HUES6 (cell line): ENCODE measurements at regions not wholly inside any gene's neighbourhood (a gene's known extent, or its start where the extent isn't known, plus 50 kb on each side); places are given as distances from the start of the nearest gene placed in this dataset.

Experiments used
- H3K27ac ChIP-seq: 2 replicates; pipeline ENCODE4 v1.7.0; 2013; ENCODE audit warnings: low read depth, mild to moderate bottlenecking, low read length, inconsistent platforms
- H3K27me3 ChIP-seq: 2 replicates; pipeline ENCODE4 v1.6.1; 2013; ENCODE audit warnings: low read length; ENCODE audit not compliant: control insufficient read depth, insufficient read depth
- H3K36me3 ChIP-seq: 2 replicates; pipeline ENCODE4 v1.6.1; 2013; ENCODE audit warnings: low read length; ENCODE audit not compliant: control insufficient read depth, insufficient read depth
- H3K4me1 ChIP-seq: 2 replicates; pipeline ENCODE4 v1.6.1; 2013; ENCODE audit warnings: low read length; ENCODE audit not compliant: control insufficient read depth, insufficient read depth
- H3K4me3 ChIP-seq: 2 replicates; pipeline ENCODE4 v1.5.1; 2013; ENCODE audit warnings: low read depth, low read length
- H3K9ac ChIP-seq: one replicate; pipeline ENCODE4 v1.6.1; 2013; ENCODE audit warnings: mild to moderate bottlenecking, low read length
- H3K9me3 ChIP-seq: 2 replicates; pipeline ENCODE4 v1.6.1; 2013; ENCODE audit warnings: low read depth, low read length; ENCODE audit not compliant: control insufficient read depth, insufficient read depth

GRCh38 chr15:95160316-95160715 lies 929.0 kb downstream of the MCTP2 start:
- H3K36me3 ChIP-seq, result no peaks in the 10 kb centered on the region
- H3K9me3 ChIP-seq, result peaks cover 4% of the 10 kb centered on the region; the same call in 1 of the 2 replicates
- H3K27ac ChIP-seq, result no peak overlapping the region
- H3K4me3 ChIP-seq, result no peak overlapping the region
- H3K9ac ChIP-seq, result no peak overlapping the region
- no peaks in the 10 kb centered on the region for H3K4me1 ChIP-seq
- no peaks in the 10 kb centered on the region; the same call in 1 of the 2 replicates for H3K27me3 ChIP-seq

- H3K27ac ChIP-seq, result no peak overlapping the region
- H3K4me3 ChIP-seq, result no peak overlapping the region
Measured at GRCh38 chr15:95162069-95162468, 930.7 kb downstream of the MCTP2 start.

GRCh38 chr15:95162531-95162930 lies 931.2 kb downstream of the MCTP2 start:
- H3K27me3 ChIP-seq, result no peaks in the 10 kb centered on the region; the same call in 1 of the 2 replicates
- H3K4me1 ChIP-seq, result no peaks in the 10 kb centered on the region
- no peak overlapping the region for H3K27ac ChIP-seq
- H3K36me3 ChIP-seq, result no peaks in the 10 kb centered on the region
- no peak overlapping the region for H3K9ac ChIP-seq
- H3K9me3 ChIP-seq, result no peaks in the 10 kb centered on the region
- no peak overlapping the region for H3K4me3 ChIP-seq

More at GRCh38 chr15:95162069-95162468, 930.7 kb downstream of the MCTP2 start:
- no peaks in the 10 kb centered on the region for H3K36me3 ChIP-seq
- no peaks in the 10 kb centered on the region for H3K9me3 ChIP-seq
- H3K9ac ChIP-seq, result no peak overlapping the region
- H3K4me1 ChIP-seq, result no peaks in the 10 kb centered on the region
- H3K27me3 ChIP-seq, result no peaks in the 10 kb centered on the region; the same call in 1 of the 2 replicates

DNA sequence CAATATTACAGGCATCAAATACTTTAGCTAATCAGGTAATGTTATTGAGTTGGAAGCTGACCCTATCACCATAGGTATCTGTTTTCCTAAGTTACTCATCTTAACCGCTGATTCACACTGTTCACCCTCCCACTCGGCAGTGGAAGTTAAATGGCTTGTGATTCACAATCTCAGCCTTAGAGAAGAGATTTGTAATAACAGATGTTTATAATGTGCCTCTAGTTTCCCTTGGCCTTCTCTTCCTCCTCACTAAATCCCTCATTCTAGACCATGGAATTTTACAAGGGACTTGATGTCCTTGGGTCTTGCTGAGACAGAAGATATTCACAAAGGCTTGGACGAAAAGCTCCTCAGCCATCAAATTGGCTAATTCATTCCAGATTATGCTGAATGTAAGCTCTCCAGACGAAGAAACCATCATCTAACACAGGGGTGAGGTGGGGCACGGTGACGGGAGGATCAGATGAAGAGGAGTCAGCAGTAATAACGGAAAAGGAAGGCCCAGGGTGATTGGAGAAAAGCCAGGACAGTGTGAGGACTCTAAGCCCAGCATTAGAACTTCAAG lies 931.7 kb downstream of the MCTP2 start:
- Histone ChIP-seq H3K27me3 (no peaks in the 10 kb centered on the region; the same call in 1 of the 2 replicates), H3K9ac (no peak overlapping the region), H3K4me3 (no peak overlapping the region), H3K36me3 (no peaks in the 10 kb centered on the region), H3K27ac (no peak overlapping the region), H3K9me3 (no peaks in the 10 kb centered on the region), H3K4me1 (no peaks in the 10 kb centered on the region)

DNA sequence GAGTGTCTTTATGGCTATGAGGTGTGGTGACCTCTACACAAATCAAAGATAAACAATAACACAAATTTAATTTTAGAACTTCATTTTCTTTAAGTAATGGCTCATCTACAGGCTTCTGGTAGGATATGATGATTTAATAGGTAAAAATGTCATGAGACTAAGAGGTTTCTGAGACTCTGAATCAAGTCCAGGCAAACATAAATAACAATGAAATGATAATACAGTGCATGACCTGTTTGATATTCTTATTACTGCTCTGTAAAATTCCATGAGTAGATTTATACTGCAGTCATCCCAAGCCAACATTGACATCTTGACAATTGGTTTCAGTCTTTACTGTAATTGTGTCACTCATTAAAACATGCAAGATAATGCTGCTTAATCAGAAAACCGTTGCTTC lies 936.8 kb downstream of the MCTP2 start:
- Histone ChIP-seq H3K9me3 (no peaks in the 10 kb centered on the region), H3K4me1 (no peaks in the 10 kb centered on the region), H3K4me3 (no peak overlapping the region), H3K27me3 (no peaks in the 10 kb centered on the region), H3K36me3 (no peaks in the 10 kb centered on the region), H3K27ac (no peak overlapping the region), H3K9ac (no peak overlapping the region)

- H3K9me3 ChIP-seq, result no peaks in the 10 kb centered on the region
- H3K27me3 ChIP-seq, result no peaks in the 10 kb centered on the region
- H3K27ac ChIP-seq, result no peak overlapping the region
- H3K36me3 ChIP-seq, result no peaks in the 10 kb centered on the region
- H3K4me1 ChIP-seq, result no peaks in the 10 kb centered on the region
- H3K4me3 ChIP-seq, result no peak overlapping the region
- H3K9ac ChIP-seq, result no peak overlapping the region
Measured at GRCh38 chr15:95168951-95169431, 937.6 kb downstream of the MCTP2 start.

DNA sequence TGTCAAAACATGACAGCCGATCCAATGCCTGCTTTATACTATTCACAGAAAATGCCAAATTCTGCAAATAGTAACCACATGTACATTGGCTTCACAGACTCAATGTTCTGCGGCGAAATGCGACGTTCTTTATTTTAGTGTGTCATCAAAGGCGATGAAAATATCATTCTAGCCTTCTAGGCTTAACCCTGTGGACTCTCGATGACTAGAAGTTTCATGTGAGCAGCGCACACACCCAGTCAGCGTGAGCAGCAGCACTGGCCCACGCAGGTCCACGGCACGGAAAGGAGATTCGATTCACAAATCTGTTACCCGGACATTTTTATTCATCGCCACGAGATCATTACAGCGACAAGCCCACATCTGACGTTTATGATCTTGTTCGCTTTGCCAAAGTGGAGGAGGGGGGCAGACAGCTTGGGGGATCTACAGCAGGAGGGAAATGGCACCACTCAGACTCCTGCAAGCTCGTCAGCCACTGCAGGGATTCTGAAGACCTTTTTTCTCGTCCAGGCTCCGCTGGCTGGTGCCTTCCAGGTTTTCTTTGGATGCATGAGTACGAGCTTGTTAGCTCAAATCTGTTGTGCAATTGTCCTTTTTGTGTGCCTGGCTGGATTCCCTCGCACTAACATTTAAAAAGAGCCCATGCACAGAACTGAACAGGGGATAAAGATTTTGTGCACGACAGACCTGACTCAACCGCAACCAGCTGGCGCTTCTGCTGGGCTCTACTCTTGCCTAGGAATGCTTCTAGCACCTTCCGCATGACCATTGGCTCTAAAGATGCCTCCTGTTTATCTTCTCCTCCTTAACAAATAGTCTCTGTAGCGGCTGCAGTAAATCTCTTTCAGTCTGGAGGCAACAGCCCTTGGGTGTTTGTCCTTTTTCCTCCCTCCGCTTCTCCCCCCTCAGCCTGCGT lies 938.4 kb downstream of the MCTP2 start:
- no peaks in the 10 kb centered on the region for H3K27me3 ChIP-seq
- H3K27ac ChIP-seq, result no peak overlapping the region
- no peaks in the 10 kb centered on the region for H3K4me1 ChIP-seq
- no peaks in the 10 kb centered on the region for H3K36me3 ChIP-seq
- H3K9me3 ChIP-seq, result no peaks in the 10 kb centered on the region
- no peak overlapping the region for H3K9ac ChIP-seq
- no peak overlapping the region for H3K4me3 ChIP-seq

GRCh38 chr15:95170561-95171380 lies 939.4 kb downstream of the MCTP2 start:
- Histone ChIP-seq H3K36me3 (no peaks in the 10 kb centered on the region), H3K4me1 (no peaks in the 10 kb centered on the region), H3K27ac (no peak overlapping the region), H3K27me3 (no peaks in the 10 kb centered on the region), H3K9me3 (no peaks in the 10 kb centered on the region), H3K9ac (no peak overlapping the region), H3K4me3 (no peak overlapping the region)

DNA sequence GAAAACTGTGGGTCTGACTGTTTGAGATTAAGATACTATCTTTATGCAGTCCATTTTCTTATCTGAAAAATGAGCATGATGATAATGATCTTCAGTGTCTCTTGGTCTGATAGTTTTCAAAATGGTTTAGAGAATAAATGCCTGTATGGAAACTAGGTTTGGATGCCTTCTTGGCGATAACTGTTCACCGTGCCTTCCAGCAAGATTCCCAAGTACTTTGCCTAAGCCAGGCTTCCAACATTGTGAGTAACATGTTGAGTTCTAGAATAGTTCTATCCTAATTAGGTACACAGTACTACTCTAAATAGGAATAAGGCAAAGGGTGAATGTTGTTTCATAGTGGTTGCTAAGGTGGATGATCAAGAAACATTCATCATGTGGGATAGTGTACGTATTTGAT lies 940.2 kb downstream of the MCTP2 start:
- H3K9me3 ChIP-seq, result no peaks in the 10 kb centered on the region
- no peak overlapping the region for H3K27ac ChIP-seq
- H3K27me3 ChIP-seq, result no peaks in the 10 kb centered on the region
- no peak overlapping the region for H3K9ac ChIP-seq
- no peaks in the 10 kb centered on the region for H3K36me3 ChIP-seq
- H3K4me1 ChIP-seq, result no peaks in the 10 kb centered on the region
- H3K4me3 ChIP-seq, result no peak overlapping the region

DNA sequence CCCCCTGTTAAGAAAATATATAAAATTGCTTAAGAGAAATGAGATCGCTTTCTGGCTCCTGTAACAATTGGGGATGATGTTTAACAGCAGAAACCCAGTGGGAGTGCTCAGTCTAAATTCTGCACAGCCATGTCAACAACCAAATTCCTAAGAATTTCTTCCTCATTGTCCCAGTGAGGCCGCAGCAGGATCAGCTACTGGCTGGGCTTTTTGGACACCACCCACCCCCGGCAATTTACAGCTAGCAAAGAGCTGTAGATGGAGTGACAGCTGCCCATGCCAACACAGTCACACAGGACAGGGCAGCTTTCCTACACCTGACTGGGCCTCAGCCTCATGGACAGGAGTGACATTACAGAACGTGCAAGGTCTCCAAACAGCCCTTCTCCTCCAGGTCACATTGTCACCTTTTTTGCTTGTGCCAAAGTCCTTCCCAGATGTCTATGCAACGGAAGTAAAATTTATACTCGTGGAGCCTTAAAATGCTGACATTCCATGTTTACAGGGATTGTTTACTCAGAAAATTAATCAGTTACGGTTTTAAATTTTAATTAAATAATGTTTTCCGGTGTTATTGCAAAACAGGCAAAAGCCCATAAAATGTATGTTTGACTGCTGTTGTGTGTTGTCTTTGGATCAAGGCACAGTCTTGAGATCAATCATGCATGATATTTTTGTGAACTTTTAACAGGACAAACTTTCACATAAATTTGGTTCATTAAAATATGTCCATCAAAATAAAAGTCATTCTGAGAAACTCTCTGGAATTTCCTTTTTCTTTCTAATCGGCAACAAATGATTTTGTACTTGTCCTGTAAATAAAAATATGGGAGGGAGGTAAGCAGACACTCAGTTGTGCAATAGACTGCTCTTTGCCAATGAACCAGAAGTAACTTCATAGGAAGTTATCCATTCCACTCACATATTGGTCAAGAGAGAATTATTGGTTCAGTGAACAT lies 943.2 kb downstream of the MCTP2 start:
- Histone ChIP-seq H3K9ac (no peak overlapping the region), H3K27ac (no peak overlapping the region), H3K27me3 (no peaks in the 10 kb centered on the region), H3K4me3 (no peak overlapping the region), H3K9me3 (no peaks in the 10 kb centered on the region), H3K4me1 (no peaks in the 10 kb centered on the region), H3K36me3 (no peaks in the 10 kb centered on the region)
